ENCODE measurements at regions not wholly inside any gene's neighbourhood (a gene's known extent, or its start where the extent isn't known, plus 50 kb on each side); places are given as distances from the start of the nearest gene placed in this dataset.

- TF ChIP-seq POLR2A (IDR thresholded peaks at IDR 0.05) (no peak), CTCF (IDR thresholded peaks at IDR 0.05 in 8 of 11, conservative IDR thresholded peaks at IDR 0.05 in 3 of 11) (no peak)
Observed at GRCh38 chr5:43769571-43770355, 166.8 kb downstream of the NNT start.

Data from spleen (tissue), 7 donors.